ENCODE measurements at regions not wholly inside any gene's neighbourhood (a gene's known extent, or its start where the extent isn't known, plus 50 kb on each side); places are given as distances from the start of the nearest gene placed in this dataset.

DNA sequence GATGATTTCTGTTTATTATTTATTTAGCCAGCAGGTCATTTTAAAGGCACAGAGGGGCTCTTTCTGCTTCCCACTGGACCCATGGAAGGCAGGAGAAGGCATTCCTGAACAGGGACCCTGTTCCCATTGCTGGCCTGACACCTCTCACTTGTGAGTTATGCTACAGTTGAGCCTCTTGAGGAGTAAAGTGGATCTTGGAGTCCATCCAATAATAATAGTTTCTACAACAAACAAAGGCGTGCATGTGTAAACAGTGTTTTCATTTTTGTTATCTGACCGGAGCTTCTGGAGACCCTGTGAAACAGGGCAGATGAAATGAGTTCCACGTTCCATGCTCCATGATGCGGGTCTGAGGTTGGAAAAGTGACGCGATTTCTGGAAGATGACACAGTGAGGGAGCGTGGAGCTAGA lies 127.3 kb upstream of the HABP2 start:
- no peak for TF ChIP-seq CTCF (IDR thresholded peaks at IDR 0.05)
- TF ChIP-seq POLR2A (IDR thresholded peaks at IDR 0.05) = no peak
- TF ChIP-seq POLR2AphosphoS5 (IDR thresholded peaks at IDR 0.05) = no peak
